K562 (cell line): ENCODE measurements at regions not wholly inside any gene's neighbourhood (a gene's known extent, or its start where the extent isn't known, plus 50 kb on each side); places are given as distances from the start of the nearest gene placed in this dataset.

Source experiments
- ATF2 ChIP-seq: sonication (generic); formaldehyde crosslinking; IDR thresholded peaks from 2 replicates; pipeline ENCODE4 v1.8.1; 2022; ENCODE audit warnings: missing genetic modification reagents
- BHLHE40 ChIP-seq: IDR thresholded peaks from 2 replicates; pipeline ENCODE4 v1.6.1; 2011; ENCODE audit warnings: low read length, improper control_type of control experiment
- CBX3 ChIP-seq, 2 experiments: IDR thresholded peaks; 1 replicate in 1 of 2; 2 replicates in 1 of 2; pipeline ENCODE4 v1.6.1; 2012; ENCODE audit warnings: inconsistent platforms in 2 of 2, low read length in 2 of 2, borderline replicate concordance in 1 of 2, control low read depth in 1 of 2
- EZH2 ChIP-seq: IDR thresholded peaks from 2 replicates; pipeline ENCODE4 v1.6.1; 2012; ENCODE audit warnings: low read depth, mild to moderate bottlenecking, inconsistent platforms, low read length, borderline replicate concordance
- FOXJ2 ChIP-seq: fragments of 200-800 bp; sonication (Bioruptor generic); IDR thresholded peaks from 2 replicates; pipeline ENCODE4 v1.6.1; 2016; ENCODE audit warnings: missing genetic modification characterization, missing compliant biosample characterization
- KLF16 ChIP-seq: IDR thresholded peaks from 2 replicates; pipeline ENCODE4 v1.6.1; 2016; ENCODE audit warnings: antibody characterized with exemption
- PHF21A ChIP-seq: fragments of 450-650 bp; IDR thresholded peaks from 2 replicates; pipeline ENCODE4 v1.6.1; 2017; ENCODE audit warnings: low read depth, borderline replicate concordance
- TCF7L2 ChIP-seq: fragments of 150-350 bp; IDR thresholded peaks from 2 replicates; pipeline ENCODE4 v1.6.1; 2016; ENCODE audit warnings: low read depth, mild to moderate bottlenecking, low read length, moderate library complexity
- TRIM28 ChIP-seq: fragments of 450-650 bp; IDR thresholded peaks from 2 replicates; pipeline ENCODE4 v1.6.1; 2017
- ZFP36 ChIP-seq: fragments of 150-350 bp; IDR thresholded peaks from 2 replicates; pipeline ENCODE4 v1.6.1; 2018; ENCODE audit warnings: low read length, low read depth; ENCODE audit not compliant: partially characterized antibody
- TF ChIP-seq, protein P1 (sequence below): fragments of 450-650 bp; IDR thresholded peaks from 2 replicates; pipeline ENCODE4 v1.6.1; 2018; ENCODE audit not compliant: partially characterized antibody
- TF ChIP-seq, protein P2 (sequence below): conservative IDR thresholded peaks from 2 replicates; pipeline ENCODE4 v1.6.1; 2011; ENCODE audit warnings: low read depth, mild to moderate bottlenecking, low read length; ENCODE audit not compliant: control insufficient read depth

- no peak for TF ChIP-seq TRIM28
- TF ChIP-seq CBX3 (IDR thresholded peaks at IDR 0.05; ENCODE audit: borderline replicate concordance in 1 of 2, low read length in 2 of 2), result no peak
- TF ChIP-seq FOXJ2 (tag), result no peak
- no peak for TF ChIP-seq TCF7L2
- TF ChIP-seq PHF21A, result no peak
- TF ChIP-seq, protein P1, sequence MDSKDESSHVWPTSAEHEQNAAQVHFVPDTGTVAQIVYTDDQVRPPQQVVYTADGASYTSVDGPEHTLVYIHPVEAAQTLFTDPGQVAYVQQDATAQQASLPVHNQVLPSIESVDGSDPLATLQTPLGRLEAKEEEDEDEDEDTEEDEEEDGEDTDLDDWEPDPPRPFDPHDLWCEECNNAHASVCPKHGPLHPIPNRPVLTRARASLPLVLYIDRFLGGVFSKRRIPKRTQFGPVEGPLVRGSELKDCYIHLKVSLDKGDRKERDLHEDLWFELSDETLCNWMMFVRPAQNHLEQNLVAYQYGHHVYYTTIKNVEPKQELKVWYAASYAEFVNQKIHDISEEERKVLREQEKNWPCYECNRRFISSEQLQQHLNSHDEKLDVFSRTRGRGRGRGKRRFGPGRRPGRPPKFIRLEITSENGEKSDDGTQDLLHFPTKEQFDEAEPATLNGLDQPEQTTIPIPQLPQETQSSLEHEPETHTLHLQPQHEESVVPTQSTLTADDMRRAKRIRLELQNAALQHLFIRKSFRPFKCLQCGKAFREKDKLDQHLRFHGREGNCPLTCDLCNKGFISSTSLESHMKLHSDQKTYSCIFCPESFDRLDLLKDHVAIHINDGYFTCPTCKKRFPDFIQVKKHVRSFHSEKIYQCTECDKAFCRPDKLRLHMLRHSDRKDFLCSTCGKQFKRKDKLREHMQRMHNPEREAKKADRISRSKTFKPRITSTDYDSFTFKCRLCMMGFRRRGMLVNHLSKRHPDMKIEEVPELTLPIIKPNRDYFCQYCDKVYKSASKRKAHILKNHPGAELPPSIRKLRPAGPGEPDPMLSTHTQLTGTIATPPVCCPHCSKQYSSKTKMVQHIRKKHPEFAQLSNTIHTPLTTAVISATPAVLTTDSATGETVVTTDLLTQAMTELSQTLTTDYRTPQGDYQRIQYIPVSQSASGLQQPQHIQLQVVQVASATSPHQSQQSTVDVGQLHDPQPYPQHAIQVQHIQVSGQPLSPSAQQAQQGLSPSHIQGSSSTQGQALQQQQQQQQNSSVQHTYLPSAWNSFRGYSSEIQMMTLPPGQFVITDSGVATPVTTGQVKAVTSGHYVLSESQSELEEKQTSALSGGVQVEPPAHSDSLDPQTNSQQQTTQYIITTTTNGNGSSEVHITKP, result no peak
- TF ChIP-seq, protein P2, sequence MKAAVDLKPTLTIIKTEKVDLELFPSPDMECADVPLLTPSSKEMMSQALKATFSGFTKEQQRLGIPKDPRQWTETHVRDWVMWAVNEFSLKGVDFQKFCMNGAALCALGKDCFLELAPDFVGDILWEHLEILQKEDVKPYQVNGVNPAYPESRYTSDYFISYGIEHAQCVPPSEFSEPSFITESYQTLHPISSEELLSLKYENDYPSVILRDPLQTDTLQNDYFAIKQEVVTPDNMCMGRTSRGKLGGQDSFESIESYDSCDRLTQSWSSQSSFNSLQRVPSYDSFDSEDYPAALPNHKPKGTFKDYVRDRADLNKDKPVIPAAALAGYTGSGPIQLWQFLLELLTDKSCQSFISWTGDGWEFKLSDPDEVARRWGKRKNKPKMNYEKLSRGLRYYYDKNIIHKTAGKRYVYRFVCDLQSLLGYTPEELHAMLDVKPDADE, result no peak
- no peak for TF ChIP-seq EZH2
- TF ChIP-seq KLF16, result no peak
- TF ChIP-seq ATF2 (CRISPR knock-in tag), result no peak
- no peak for TF ChIP-seq BHLHE40
- no peak for TF ChIP-seq ZFP36
Observed at GRCh38 chr12:43281563-43281962, 270.4 kb downstream of the ADAMTS20 start.
